Neuronal stem cell (in vitro differentiated cells): ENCODE measurements at regions not wholly inside any gene's neighbourhood (a gene's known extent, or its start where the extent isn't known, plus 50 kb on each side); places are given as distances from the start of the nearest gene placed in this dataset.

Experiments
- DNase-seq: peaks from one replicate; pipeline ENCODE4 v3.0.0-alpha.2; 2013; ENCODE audit warnings: low spot score
- H2AFZ ChIP-seq: one replicate; pipeline ENCODE4 v1.6.1; 2013; ENCODE audit warnings: mild to moderate bottlenecking, low read length, inconsistent platforms
- H2AK5ac ChIP-seq: 2 replicates; pipeline ENCODE4 v1.6.1; 2013; ENCODE audit warnings: low read depth, mild to moderate bottlenecking, inconsistent platforms, low read length, moderate library complexity, mixed read lengths
- H2BK120ac ChIP-seq: 2 replicates; pipeline ENCODE4 v1.6.1; 2013; ENCODE audit warnings: low read depth, mild to moderate bottlenecking, inconsistent platforms, low read length, moderate library complexity, mixed read lengths
- H2BK12ac ChIP-seq: one replicate; pipeline ENCODE4 v1.6.1; 2013; ENCODE audit warnings: low read length, inconsistent platforms
- H2BK15ac ChIP-seq: 2 replicates; pipeline ENCODE4 v1.6.1; 2013; ENCODE audit warnings: mild to moderate bottlenecking, low read length, inconsistent platforms, mixed read lengths
- H2BK5ac ChIP-seq: one replicate; pipeline ENCODE4 v1.6.1; 2013; ENCODE audit warnings: inconsistent platforms, mild to moderate bottlenecking, low read length, moderate library complexity
- H3K14ac ChIP-seq: one replicate; pipeline ENCODE4 v1.6.1; 2013; ENCODE audit warnings: low read length, inconsistent platforms
- H3K18ac ChIP-seq: 2 replicates; pipeline ENCODE4 v1.6.1; 2013; ENCODE audit warnings: low read length, inconsistent platforms
- H3K23ac ChIP-seq: 2 replicates; pipeline ENCODE4 v1.6.1; 2013; ENCODE audit warnings: low read depth, mild to moderate bottlenecking, mixed read lengths, low read length, inconsistent platforms; ENCODE audit not compliant: poor library complexity
- H3K27ac ChIP-seq: replicated peaks from 3 replicates; pipeline ENCODE4 v1.5.1; 2013; ENCODE audit warnings: low read length, inconsistent platforms
- H3K27me3 ChIP-seq, 3 experiments: 2 replicates each; pipeline ENCODE4 v1.6.1; 2013; ENCODE audit warnings: low read length in 3 of 3, mild to moderate bottlenecking in 2 of 3, inconsistent platforms in 1 of 3, low read depth in 1 of 3, mixed read lengths in 1 of 3, moderate library complexity in 1 of 3; ENCODE audit not compliant: control insufficient read depth in 3 of 3, insufficient read depth in 3 of 3
- H3K36me3 ChIP-seq, 2 donors: replicated peaks in 1 of 2; 2 replicates each; pipeline ENCODE4 v1.6.1; 2013; ENCODE audit warnings: low read length in 2 of 2; ENCODE audit not compliant: control insufficient read depth in 2 of 2, insufficient read depth in 2 of 2
- H3K4ac ChIP-seq: 2 replicates; pipeline ENCODE4 v1.6.1; 2013; ENCODE audit warnings: inconsistent platforms, mild to moderate bottlenecking, low read length, moderate library complexity
- H3K4me1 ChIP-seq, 2 donors: 1 replicate in 1 of 2; 2 replicates in 1 of 2; pipeline ENCODE4 v1.6.1; 2013; ENCODE audit warnings: low read length in 2 of 2, low read depth in 1 of 2; ENCODE audit not compliant: control insufficient read depth in 2 of 2, insufficient read depth in 1 of 2
- H3K4me2 ChIP-seq: one replicate; pipeline ENCODE4 v1.6.1; 2013; ENCODE audit warnings: mild to moderate bottlenecking, low read length, inconsistent platforms; ENCODE audit not compliant: insufficient read depth, poor library complexity, severe bottlenecking
- H3K4me3 ChIP-seq, 2 donors: 2 replicates each; pipeline ENCODE4 v1.5.1; 2013; ENCODE audit warnings: low read length in 2 of 2, mild to moderate bottlenecking in 2 of 2, inconsistent platforms in 1 of 2, moderate library complexity in 1 of 2
- H3K79me1 ChIP-seq: one replicate; pipeline ENCODE4 v1.6.1; 2013; ENCODE audit warnings: low read depth, mild to moderate bottlenecking, inconsistent platforms, low read length, moderate library complexity
- H3K9ac ChIP-seq: one replicate; pipeline ENCODE4 v1.6.1; 2013; ENCODE audit warnings: mild to moderate bottlenecking, low read depth, low read length, inconsistent platforms; ENCODE audit not compliant: poor library complexity
- H3K9me3 ChIP-seq, 2 donors: replicated peaks in 1 of 2; 2 replicates each; pipeline versions ENCODE3 to v1.6.1; 2013; ENCODE audit warnings: low read length in 2 of 2, mild to moderate bottlenecking in 2 of 2, inconsistent platforms in 1 of 2, low read depth in 1 of 2, mixed read lengths in 1 of 2, moderate library complexity in 1 of 2; ENCODE audit not compliant: control insufficient read depth in 2 of 2, insufficient read depth in 1 of 2
- H4K8ac ChIP-seq: one replicate; pipeline ENCODE4 v1.6.1; 2013; ENCODE audit warnings: low read depth, mild to moderate bottlenecking, inconsistent platforms, low read length, moderate library complexity
- H4K91ac ChIP-seq: one replicate; pipeline ENCODE4 v1.6.1; 2013; ENCODE audit warnings: low read length, low read depth, mild to moderate bottlenecking, inconsistent platforms; ENCODE audit not compliant: poor library complexity
- WGBS, 2 donors: extraction: QIAGEN DNeasy Blood & Tissue Kit; methylation state at CpG; one replicate each; pipeline ENCODE4 v1.1.7; 2013; ENCODE audit warnings: missing lambda C conversion rate in 2 of 2, mixed read lengths in 1 of 2; ENCODE audit not compliant: insufficient read length in 2 of 2, insufficient replicate concordance in 1 of 2; ENCODE audit errors: extremely low coverage in 2 of 2; 5-methylcytosine and 5-hydroxymethylcytosine counted together

- Histone ChIP-seq H3K27ac (no peak overlapping the region), H3K23ac (no peak overlapping the region), H4K91ac (no peak overlapping the region), H2BK120ac (no peak overlapping the region), H3K4me2 (no peak overlapping the region), H4K8ac (no peak overlapping the region), H2AFZ (no peak overlapping the region), H3K9me3 (peaks cover 0 to 2% of the 10 kb centered on the region in 2 donors), H3K79me1 (no peaks in the 10 kb centered on the region), H3K27me3 (peaks cover 0 to 73% (median 0%) of the 10 kb centered on the region in 3 experiments), H2BK5ac (no peak overlapping the region), H2AK5ac (peak overlapping the region; percentile 8), H3K4ac (no peak overlapping the region), H3K4me3 (no peak overlapping the region), H2BK12ac (no peak overlapping the region), H3K14ac (no peak overlapping the region), H3K36me3 (no peaks in the 10 kb centered on the region), H3K9ac (no peak overlapping the region), H3K18ac (peak overlapping the region; percentile 49), H2BK15ac (no peak overlapping the region), H3K4me1 (peaks cover 0 to 4% of the 10 kb centered on the region in 2 donors)
- WGBS, 2 donors = no CpG with 5 or more reads among the region's 29 CpGs
- no peak for DNase-seq
Measured at GRCh38 chr17:79361873-79362771, 248.7 kb downstream of the RBFOX3 start.

GRCh38 chr17:79361221-79361734 lies 249.6 kb downstream of the RBFOX3 start:
- H2BK12ac ChIP-seq = no peak overlapping the region

GRCh38 chr17:79360196-79360595 lies 250.7 kb downstream of the RBFOX3 start:
- H3K18ac ChIP-seq = peak overlapping the region; percentile 42
- H3K14ac ChIP-seq = no peak overlapping the region
- peaks cover 0 to 54% (median 0%) of the 10 kb centered on the region in 3 experiments for H3K27me3 ChIP-seq
- H3K4me1 ChIP-seq = no peaks in the 10 kb centered on the region
- H3K79me1 ChIP-seq = no peaks in the 10 kb centered on the region
- peak overlapping the region; percentile 34 for H2BK12ac ChIP-seq
- H3K4me3 ChIP-seq = no peak overlapping the region
- no peak overlapping the region for H4K91ac ChIP-seq
- no peak overlapping the region for H3K4ac ChIP-seq
- H3K27ac ChIP-seq = no peak overlapping the region
- no peak overlapping the region for H3K4me2 ChIP-seq
- no peaks in the 10 kb centered on the region for H3K36me3 ChIP-seq
- no peaks in the 10 kb centered on the region for H3K9me3 ChIP-seq
- no peak overlapping the region for H2AFZ ChIP-seq
- no CpG with 5 or more reads among the region's 17 CpGs for WGBS, 2 donors
- no peak overlapping the region for H3K9ac ChIP-seq
- peak overlapping the region; percentile 89 for H2AK5ac ChIP-seq
- no peak overlapping the region for H2BK15ac ChIP-seq
- no peak for DNase-seq
- no peak overlapping the region for H4K8ac ChIP-seq
- no peak overlapping the region for H2BK5ac ChIP-seq
- H2BK120ac ChIP-seq = no peak overlapping the region
- H3K23ac ChIP-seq = no peak overlapping the region

More at GRCh38 chr17:79361221-79361734, 249.6 kb downstream of the RBFOX3 start:
- no peak overlapping the region for H3K4ac ChIP-seq
- no peak overlapping the region for H4K8ac ChIP-seq
- H3K9ac ChIP-seq = peak overlapping the region; percentile 27
- no peak overlapping the region for H2BK5ac ChIP-seq
- DNase-seq = no peak
- H4K91ac ChIP-seq = no peak overlapping the region
- H2BK15ac ChIP-seq = no peak overlapping the region
- no peak overlapping the region for H2BK120ac ChIP-seq
- no peak overlapping the region for H2AFZ ChIP-seq
- H3K27ac ChIP-seq = no peak overlapping the region
- peak overlapping the region; percentile 26 for H3K23ac ChIP-seq
- no CpG with 5 or more reads among the region's 12 CpGs for WGBS, 2 donors
- peaks cover 0 to 2% of the 10 kb centered on the region in 2 donors for H3K9me3 ChIP-seq
- peaks cover 0 to 64% (median 0%) of the 10 kb centered on the region in 3 experiments for H3K27me3 ChIP-seq
- H3K79me1 ChIP-seq = no peaks in the 10 kb centered on the region
- H3K4me1 ChIP-seq = peaks cover 0 to 4% of the 10 kb centered on the region in 2 donors
- H3K4me3 ChIP-seq = no peak overlapping the region
- no peak overlapping the region for H3K18ac ChIP-seq
- H2AK5ac ChIP-seq = no peak overlapping the region
- peak overlapping the region; percentile 25 for H3K14ac ChIP-seq
- no peaks in the 10 kb centered on the region for H3K36me3 ChIP-seq
- no peak overlapping the region for H3K4me2 ChIP-seq

- Histone ChIP-seq H3K4me2 (no peak overlapping the region), H3K36me3 (no peaks in the 10 kb centered on the region), H3K4ac (no peak overlapping the region), H4K8ac (no peak overlapping the region), H3K14ac (peak overlapping the region; percentile 78), H2BK12ac (no peak overlapping the region), H3K9ac (no peak overlapping the region), H3K23ac (peak overlapping the region; percentile 25), H2BK15ac (no peak overlapping the region), H3K4me3 (no peak overlapping the region), H3K27me3 (peaks cover 0 to 41% (median 0%) of the 10 kb centered on the region in 3 experiments), H3K9me3 (no peaks in the 10 kb centered on the region), H2BK120ac (no peak overlapping the region), H3K4me1 (no peaks in the 10 kb centered on the region), H2AFZ (no peak overlapping the region), H2BK5ac (no peak overlapping the region), H3K27ac (no peak overlapping the region), H4K91ac (no peak overlapping the region), H2AK5ac (no peak overlapping the region), H3K18ac (peak overlapping the region; percentile 65), H3K79me1 (no peaks in the 10 kb centered on the region)
- no CpG with 5 or more reads among the region's 16 CpGs for WGBS, 2 donors
- no peak for DNase-seq
Measured at GRCh38 chr17:79356839-79357447, 253.9 kb downstream of the RBFOX3 start.
